H1 (cell line): ENCODE measurements at regions not wholly inside any gene's neighbourhood (a gene's known extent, or its start where the extent isn't known, plus 50 kb on each side); places are given as distances from the start of the nearest gene placed in this dataset.

Experiments used
- EGR1 ChIP-seq: IDR thresholded peaks from 2 replicates; pipeline ENCODE4 v1.6.1; 2011; ENCODE audit warnings: low read depth, low read length, borderline replicate concordance
- JUND ChIP-seq: IDR thresholded peaks from 2 replicates; pipeline ENCODE4 v1.6.1; 2011; ENCODE audit warnings: mild to moderate bottlenecking, improper control_type of control experiment, low read length
- USF2 ChIP-seq: IDR thresholded peaks from 2 replicates; pipeline ENCODE4 v1.6.1; 2011; ENCODE audit warnings: low read length, improper control_type of control experiment

- no peak for TF ChIP-seq USF2
- TF ChIP-seq JUND = no peak
- TF ChIP-seq EGR1 = no peak
Observed at GRCh38 chr10:6665847-6666246, 85.8 kb upstream of the PRKCQ start (continued).
